HCT116 (cell line): ENCODE measurements at regions not wholly inside any gene's neighbourhood (a gene's known extent, or its start where the extent isn't known, plus 50 kb on each side); places are given as distances from the start of the nearest gene placed in this dataset.

Source experiments
- ATAC-seq: fragments of 200-7000 bp; cut with Tn5 transposase; 2 replicates; pipeline ENCODE4 v1.9.1; 2020; ENCODE audit warnings: mild to moderate bottlenecking, moderate library complexity
- BruUV-seq: library from RNA; stranded (reverse); fragments of 400-500 nt; replicated peaks from 2 replicates; lab custom pipeline; 2021; lab: Mats Ljungman, UMichigan
- CTCF ChIA-PET: fragments of 300-600 bp; sonication (Branson Sonifier 250); formaldehyde crosslinking; loops from one replicate; lab custom pipeline; 2021; ENCODE audit warnings: antibody characterized with exemption; lab: Charles Lee
- POLR2A ChIA-PET: fragments of 300-600, 350-600 bp; sonication (Branson Sonifier 250); formaldehyde crosslinking; loops from one replicate; lab custom pipeline; 2021; ENCODE audit warnings: antibody characterized with exemption; lab: Charles Lee
- RAD21 ChIA-PET, 2 experiments: fragments of 300-600 bp; sonication (Branson Sonifier 250); formaldehyde crosslinking; loops; one replicate each; lab custom pipeline; 2023; ENCODE audit warnings: low total read pairs in 2 of 2; ENCODE audit not compliant: uncharacterized antibody in 2 of 2, unreplicated experiment in 2 of 2, low non-redundant PET in 1 of 2; lab: Charles Lee
- DNase-seq: peaks from one replicate; pipeline ENCODE4 v3.0.0-alpha.2; 2010; ENCODE audit warnings: low read depth, low spot score
- H2AFZ ChIP-seq: fragments of 200-600 bp; shearing (Covaris generic), sonication (generic); 2 replicates; pipeline ENCODE4 v1.6.1; 2017; ENCODE audit warnings: low read depth, mixed run types, mixed read lengths, antibody characterized with exemption, low read length; ENCODE audit not compliant: poor library complexity, severe bottlenecking
- H3K27ac ChIP-seq: 2 replicates; pipeline ENCODE4 v1.5.1; 2012; ENCODE audit warnings: low read depth, low read length
- H3K27me3 ChIP-seq: fragments of 200-600 bp; sonication (generic); 2 replicates; pipeline ENCODE4 v1.6.1; 2016; ENCODE audit warnings: mixed run types, low read length, mixed read lengths; ENCODE audit not compliant: insufficient read depth
- H3K36me3 ChIP-seq, 2 experiments: fragments of 200-500 bp in 1 of 2; fragments of 200-600 bp in 1 of 2; sonication (Bioruptor generic) in 1 of 2; sonication (generic) in 1 of 2; 2 replicates each; pipeline versions ENCODE4 v1.5.1 to v1.6.1; 2014 to 2016; ENCODE audit warnings: low read length in 2 of 2, inconsistent platforms in 1 of 2, mixed read lengths in 1 of 2, mixed run types in 1 of 2; ENCODE audit not compliant: insufficient read depth in 2 of 2, control insufficient read depth in 1 of 2
- H3K4me1 ChIP-seq, 2 experiments: fragments of 200-600 bp in 1 of 2; sonication (generic) in 1 of 2; 2 replicates each; pipeline versions ENCODE4 v1.5.1 to v1.6.1; 2012 to 2017; ENCODE audit warnings: low read length in 2 of 2, inconsistent platforms in 1 of 2, mild to moderate bottlenecking in 1 of 2, mixed read lengths in 1 of 2, mixed run types in 1 of 2, moderate library complexity in 1 of 2; ENCODE audit not compliant: insufficient read depth in 2 of 2, control insufficient read depth in 1 of 2
- H3K4me2 ChIP-seq: fragments of 200-600 bp; sonication (generic); 2 replicates; pipeline ENCODE4 v1.6.1; 2017; ENCODE audit warnings: mixed run types, low read length, mixed read lengths
- H3K4me3 ChIP-seq, 2 experiments: fragments of 200-600 bp in 1 of 2; sonication (generic) in 1 of 2; replicated peaks in 1 of 2; 2 replicates each; pipeline ENCODE4 v1.5.1; 2011 to 2016; ENCODE audit warnings: low read length in 2 of 2, control low read depth in 1 of 2, low read depth in 1 of 2, mild to moderate bottlenecking in 1 of 2, mixed read lengths in 1 of 2, mixed run types in 1 of 2
- H3K79me2 ChIP-seq: fragments of 200-600 bp; sonication (generic); 2 replicates; pipeline ENCODE4 v1.6.1; 2017; ENCODE audit warnings: mild to moderate bottlenecking, mixed run types, low read length, moderate library complexity, mixed read lengths; ENCODE audit not compliant: insufficient read depth
- H3K9ac ChIP-seq: fragments of 200-600 bp; sonication (generic); 2 replicates; pipeline ENCODE4 v1.6.1; 2016; ENCODE audit warnings: low read length, mixed read lengths
- H3K9me2 ChIP-seq: fragments of 200-600 bp; sonication (generic), shearing (Covaris generic); 2 replicates; pipeline ENCODE4 v1.6.1; 2017; ENCODE audit warnings: mixed run types, mild to moderate bottlenecking, moderate library complexity; ENCODE audit not compliant: insufficient read depth
- H3K9me3 ChIP-seq, 2 experiments: fragments of 200-500 bp in 1 of 2; fragments of 200-600 bp in 1 of 2; sonication (Bioruptor generic) in 1 of 2; sonication (generic) in 1 of 2; 2 replicates each; pipeline ENCODE4 v1.6.1; 2014 to 2017; ENCODE audit warnings: low read length in 2 of 2, mixed read lengths in 2 of 2, inconsistent platforms in 1 of 2, low read depth in 1 of 2, mild to moderate bottlenecking in 1 of 2, mixed run types in 1 of 2, moderate library complexity in 1 of 2; ENCODE audit not compliant: control insufficient read depth in 1 of 2, insufficient read depth in 1 of 2
- H4K20me1 ChIP-seq: fragments of 200-600 bp; sonication (generic), shearing (Covaris generic); 2 replicates; pipeline ENCODE4 v1.6.1; 2017; ENCODE audit warnings: mixed run types, mild to moderate bottlenecking, moderate library complexity; ENCODE audit not compliant: insufficient read depth
- CBX3 ChIP-seq: IDR thresholded peaks from 2 replicates; pipeline ENCODE4 v1.6.1; 2012; ENCODE audit warnings: low read depth
- CEBPB ChIP-seq: IDR thresholded peaks from 2 replicates; pipeline ENCODE4 v1.6.1; 2012; ENCODE audit warnings: low read depth
- EGR1 ChIP-seq: IDR thresholded peaks from 2 replicates; pipeline ENCODE4 v1.6.1; 2012; ENCODE audit warnings: low read depth
- ELF1 ChIP-seq: IDR thresholded peaks from 2 replicates; pipeline ENCODE4 v1.6.1; 2012; ENCODE audit warnings: low read depth, borderline replicate concordance
- EZH2 ChIP-seq: fragments of 200-600 bp; sonication (generic); IDR thresholded peaks from 2 replicates; pipeline ENCODE4 v1.6.1; 2017; ENCODE audit warnings: antibody characterized with exemption, mixed run types
- EZH2phosphoT487 ChIP-seq: fragments of 200-600 bp; IDR thresholded peaks from 2 replicates; pipeline ENCODE4 v1.6.1; 2018; ENCODE audit warnings: antibody characterized with exemption, borderline replicate concordance
- JUND ChIP-seq: IDR thresholded peaks from 2 replicates; pipeline ENCODE4 v1.6.1; 2012
- RAD21 ChIP-seq: IDR thresholded peaks from 2 replicates; pipeline ENCODE4 v1.6.1; 2012; ENCODE audit warnings: low read depth, mild to moderate bottlenecking
- SP1 ChIP-seq: IDR thresholded peaks from 2 replicates; pipeline ENCODE4 v1.6.1; 2012; ENCODE audit warnings: low read depth
- SRF ChIP-seq: IDR thresholded peaks from 2 replicates; pipeline ENCODE4 v1.6.1; 2012; ENCODE audit warnings: low read depth
- intact Hi-C: fragments of 100-400 bp; cut with micrococcal nuclease; formaldehyde crosslinking; loops from 2 replicates; pipeline ENCODE4 v1.10.0; 2022
- TF ChIP-seq, protein P1 (sequence below): IDR thresholded peaks from 2 replicates; pipeline ENCODE4 v1.6.1; 2012; ENCODE audit warnings: low read depth
- TF ChIP-seq, protein P2 (sequence below): IDR thresholded peaks from 2 replicates; pipeline ENCODE4 v1.6.1; 2011; ENCODE audit warnings: mild to moderate bottlenecking, low read length, moderate library complexity; ENCODE audit not compliant: insufficient replicate concordance; ENCODE audit errors: extremely low read depth
- TF ChIP-seq, protein P3 (sequence below): IDR thresholded peaks from 2 replicates; pipeline ENCODE4 v1.6.1; 2012
- TF ChIP-seq, protein P4 (sequence below): IDR thresholded peaks from 2 replicates; pipeline ENCODE4 v1.6.1; 2012
- TF ChIP-seq, protein P5 (sequence below), 3 experiments: fragments of 200-600 bp in 1 of 3; sonication (generic) in 1 of 3; IDR thresholded peaks in 2 of 3; conservative IDR thresholded peaks in 1 of 3; 2 replicates each; pipeline ENCODE4 v1.5.1; 2012 to 2017; ENCODE audit warnings: low read depth in 2 of 3, low read length in 2 of 3, antibody characterized with exemption in 1 of 3, borderline replicate concordance in 1 of 3, control low read depth in 1 of 3, mild to moderate bottlenecking in 1 of 3, mixed read lengths in 1 of 3, mixed run types in 1 of 3, moderate library complexity in 1 of 3; ENCODE audit not compliant: insufficient read depth in 1 of 3

DNA sequence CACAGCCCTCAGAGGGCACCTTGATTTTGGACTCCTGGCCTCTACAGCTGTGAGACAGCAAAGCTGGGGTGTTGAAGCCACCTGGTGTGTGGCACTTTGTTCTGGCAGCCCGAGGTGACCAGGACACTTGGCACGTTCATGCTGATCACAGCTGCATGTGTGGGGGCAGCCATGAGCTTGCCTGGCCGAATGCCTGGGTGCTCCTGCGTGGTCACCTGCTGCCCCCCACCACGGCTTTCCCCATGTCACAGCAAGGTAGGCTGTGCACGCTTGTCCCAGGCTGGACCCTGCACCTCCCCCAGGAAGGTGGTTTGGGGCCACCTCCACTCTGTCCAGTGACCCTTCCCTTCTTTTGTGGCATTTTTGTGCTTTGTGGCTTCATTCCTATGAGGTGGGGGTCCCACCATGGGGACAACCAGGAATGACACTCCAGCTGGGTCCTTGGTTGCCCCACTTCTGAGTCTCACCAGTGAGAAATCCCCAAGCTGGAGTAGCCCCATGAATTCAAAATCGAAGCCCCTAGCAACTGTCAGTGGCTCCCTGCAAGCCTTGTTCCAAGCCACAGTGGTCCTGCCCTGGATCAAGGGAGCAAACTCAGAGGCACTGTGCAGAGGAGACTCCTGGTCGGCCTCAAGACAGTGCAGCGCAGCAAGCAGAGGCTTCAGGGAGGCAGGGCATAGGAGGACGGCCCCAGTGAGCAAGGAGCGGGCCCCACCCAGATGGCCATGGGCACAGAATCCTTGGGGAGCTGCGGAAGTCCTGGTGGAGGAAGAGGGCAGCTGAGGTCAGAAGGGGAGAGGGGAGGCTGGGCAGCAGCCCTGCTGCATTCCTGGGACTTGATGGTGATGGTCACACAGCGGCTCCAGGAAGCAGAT is 121.4 kb upstream of the HS6ST1 start:
- TF ChIP-seq, protein P1, sequence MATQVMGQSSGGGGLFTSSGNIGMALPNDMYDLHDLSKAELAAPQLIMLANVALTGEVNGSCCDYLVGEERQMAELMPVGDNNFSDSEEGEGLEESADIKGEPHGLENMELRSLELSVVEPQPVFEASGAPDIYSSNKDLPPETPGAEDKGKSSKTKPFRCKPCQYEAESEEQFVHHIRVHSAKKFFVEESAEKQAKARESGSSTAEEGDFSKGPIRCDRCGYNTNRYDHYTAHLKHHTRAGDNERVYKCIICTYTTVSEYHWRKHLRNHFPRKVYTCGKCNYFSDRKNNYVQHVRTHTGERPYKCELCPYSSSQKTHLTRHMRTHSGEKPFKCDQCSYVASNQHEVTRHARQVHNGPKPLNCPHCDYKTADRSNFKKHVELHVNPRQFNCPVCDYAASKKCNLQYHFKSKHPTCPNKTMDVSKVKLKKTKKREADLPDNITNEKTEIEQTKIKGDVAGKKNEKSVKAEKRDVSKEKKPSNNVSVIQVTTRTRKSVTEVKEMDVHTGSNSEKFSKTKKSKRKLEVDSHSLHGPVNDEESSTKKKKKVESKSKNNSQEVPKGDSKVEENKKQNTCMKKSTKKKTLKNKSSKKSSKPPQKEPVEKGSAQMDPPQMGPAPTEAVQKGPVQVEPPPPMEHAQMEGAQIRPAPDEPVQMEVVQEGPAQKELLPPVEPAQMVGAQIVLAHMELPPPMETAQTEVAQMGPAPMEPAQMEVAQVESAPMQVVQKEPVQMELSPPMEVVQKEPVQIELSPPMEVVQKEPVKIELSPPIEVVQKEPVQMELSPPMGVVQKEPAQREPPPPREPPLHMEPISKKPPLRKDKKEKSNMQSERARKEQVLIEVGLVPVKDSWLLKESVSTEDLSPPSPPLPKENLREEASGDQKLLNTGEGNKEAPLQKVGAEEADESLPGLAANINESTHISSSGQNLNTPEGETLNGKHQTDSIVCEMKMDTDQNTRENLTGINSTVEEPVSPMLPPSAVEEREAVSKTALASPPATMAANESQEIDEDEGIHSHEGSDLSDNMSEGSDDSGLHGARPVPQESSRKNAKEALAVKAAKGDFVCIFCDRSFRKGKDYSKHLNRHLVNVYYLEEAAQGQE = no peak
- TF ChIP-seq EZH2 = no peak
- TF ChIP-seq ELF1 = no peak
- TF ChIP-seq CBX3 = no peak
- no peak for TF ChIP-seq CEBPB
- no peak for TF ChIP-seq JUND
- TF ChIP-seq, protein P2, sequence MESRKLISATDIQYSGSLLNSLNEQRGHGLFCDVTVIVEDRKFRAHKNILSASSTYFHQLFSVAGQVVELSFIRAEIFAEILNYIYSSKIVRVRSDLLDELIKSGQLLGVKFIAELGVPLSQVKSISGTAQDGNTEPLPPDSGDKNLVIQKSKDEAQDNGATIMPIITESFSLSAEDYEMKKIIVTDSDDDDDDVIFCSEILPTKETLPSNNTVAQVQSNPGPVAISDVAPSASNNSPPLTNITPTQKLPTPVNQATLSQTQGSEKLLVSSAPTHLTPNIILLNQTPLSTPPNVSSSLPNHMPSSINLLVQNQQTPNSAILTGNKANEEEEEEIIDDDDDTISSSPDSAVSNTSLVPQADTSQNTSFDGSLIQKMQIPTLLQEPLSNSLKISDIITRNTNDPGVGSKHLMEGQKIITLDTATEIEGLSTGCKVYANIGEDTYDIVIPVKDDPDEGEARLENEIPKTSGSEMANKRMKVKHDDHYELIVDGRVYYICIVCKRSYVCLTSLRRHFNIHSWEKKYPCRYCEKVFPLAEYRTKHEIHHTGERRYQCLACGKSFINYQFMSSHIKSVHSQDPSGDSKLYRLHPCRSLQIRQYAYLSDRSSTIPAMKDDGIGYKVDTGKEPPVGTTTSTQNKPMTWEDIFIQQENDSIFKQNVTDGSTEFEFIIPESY = no peak
- TF ChIP-seq EZH2phosphoT487 = no peak
- TF ChIP-seq SRF = no peak
- TF ChIP-seq, protein P3, sequence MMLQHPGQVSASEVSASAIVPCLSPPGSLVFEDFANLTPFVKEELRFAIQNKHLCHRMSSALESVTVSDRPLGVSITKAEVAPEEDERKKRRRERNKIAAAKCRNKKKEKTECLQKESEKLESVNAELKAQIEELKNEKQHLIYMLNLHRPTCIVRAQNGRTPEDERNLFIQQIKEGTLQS = no peak
- TF ChIP-seq EGR1 = no peak
- no peak for TF ChIP-seq SP1
- TF ChIP-seq, protein P4, sequence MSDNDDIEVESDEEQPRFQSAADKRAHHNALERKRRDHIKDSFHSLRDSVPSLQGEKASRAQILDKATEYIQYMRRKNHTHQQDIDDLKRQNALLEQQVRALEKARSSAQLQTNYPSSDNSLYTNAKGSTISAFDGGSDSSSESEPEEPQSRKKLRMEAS = no peak
- no peak for TF ChIP-seq RAD21
- TF ChIP-seq, protein P5, sequence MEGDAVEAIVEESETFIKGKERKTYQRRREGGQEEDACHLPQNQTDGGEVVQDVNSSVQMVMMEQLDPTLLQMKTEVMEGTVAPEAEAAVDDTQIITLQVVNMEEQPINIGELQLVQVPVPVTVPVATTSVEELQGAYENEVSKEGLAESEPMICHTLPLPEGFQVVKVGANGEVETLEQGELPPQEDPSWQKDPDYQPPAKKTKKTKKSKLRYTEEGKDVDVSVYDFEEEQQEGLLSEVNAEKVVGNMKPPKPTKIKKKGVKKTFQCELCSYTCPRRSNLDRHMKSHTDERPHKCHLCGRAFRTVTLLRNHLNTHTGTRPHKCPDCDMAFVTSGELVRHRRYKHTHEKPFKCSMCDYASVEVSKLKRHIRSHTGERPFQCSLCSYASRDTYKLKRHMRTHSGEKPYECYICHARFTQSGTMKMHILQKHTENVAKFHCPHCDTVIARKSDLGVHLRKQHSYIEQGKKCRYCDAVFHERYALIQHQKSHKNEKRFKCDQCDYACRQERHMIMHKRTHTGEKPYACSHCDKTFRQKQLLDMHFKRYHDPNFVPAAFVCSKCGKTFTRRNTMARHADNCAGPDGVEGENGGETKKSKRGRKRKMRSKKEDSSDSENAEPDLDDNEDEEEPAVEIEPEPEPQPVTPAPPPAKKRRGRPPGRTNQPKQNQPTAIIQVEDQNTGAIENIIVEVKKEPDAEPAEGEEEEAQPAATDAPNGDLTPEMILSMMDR (IDR thresholded peaks at IDR 0.05 in 2 of 3, conservative IDR thresholded peaks at IDR 0.05 in 1 of 3; ENCODE audit: borderline replicate concordance in 1 of 3, insufficient read depth in 1 of 3, low read depth in 2 of 3, low read length in 2 of 3) = no peak
- Histone ChIP-seq H3K27me3 (no peaks in the 10 kb centered on the region), H3K4me3 (no peak overlapping the region), H3K4me1 (no peaks in the 10 kb centered on the region), H3K79me2 (no peaks in the 10 kb centered on the region), H3K9me2 (no peaks in the 10 kb centered on the region), H4K20me1 (no peaks in the 10 kb centered on the region), H3K4me2 (no peak overlapping the region), H3K9ac (no peak overlapping the region), H3K9me3 (no peaks in the 10 kb centered on the region), H2AFZ (no peak overlapping the region), H3K36me3 (no peaks in the 10 kb centered on the region), H3K27ac (no peak overlapping the region)
- ChIA-PET CTCF (no interaction called here), POLR2A (no interaction called here), RAD21 (no interaction called here)
- ATAC-seq = no peak
- BruUV-seq = no TSS peak
- intact Hi-C loops = no loop called here
- no peak for DNase-seq
